ENCODE measurements at regions not wholly inside any gene's neighbourhood (a gene's known extent, or its start where the extent isn't known, plus 50 kb on each side); places are given as distances from the start of the nearest gene placed in this dataset.

- Histone ChIP-seq H3K36me3 (no peaks in the 10 kb centered on the region), H3K27ac (no peak overlapping the region), H3K9ac (no peak overlapping the region), H3K4me1 (peaks cover 8% of the 10 kb centered on the region; the same call in 1 of the 2 replicates), H3K9me3 (no peaks in the 10 kb centered on the region), H4K20me1 (no peaks in the 10 kb centered on the region), H3K27me3 (no peaks in the 10 kb centered on the region), H3K4me3 (no peak overlapping the region), H3K4me2 (no peak overlapping the region)
- no peak for TF ChIP-seq Cebpa-rat (IDR thresholded peaks at IDR 0.05)
These were observed 98.5 kb upstream of the GJB5 start for GRCh38 chr1:34656299-34656698.

- H3K4me1 ChIP-seq: peaks cover 8% of the 10 kb centered on the region; the same call in 1 of the 2 replicates
- no peak overlapping the region for H3K4me3 ChIP-seq
- no peak overlapping the region for H3K27ac ChIP-seq
- H3K4me2 ChIP-seq: no peak overlapping the region
- no peak overlapping the region for H3K9ac ChIP-seq
- no peaks in the 10 kb centered on the region for H4K20me1 ChIP-seq
- no peaks in the 10 kb centered on the region for H3K27me3 ChIP-seq
- no peaks in the 10 kb centered on the region for H3K9me3 ChIP-seq
- TF ChIP-seq Cebpa-rat (IDR thresholded peaks at IDR 0.05): no peak
- no peaks in the 10 kb centered on the region for H3K36me3 ChIP-seq
These were observed 98.1 kb upstream of the GJB5 start for GRCh38 chr1:34656731-34657130.

DNA sequence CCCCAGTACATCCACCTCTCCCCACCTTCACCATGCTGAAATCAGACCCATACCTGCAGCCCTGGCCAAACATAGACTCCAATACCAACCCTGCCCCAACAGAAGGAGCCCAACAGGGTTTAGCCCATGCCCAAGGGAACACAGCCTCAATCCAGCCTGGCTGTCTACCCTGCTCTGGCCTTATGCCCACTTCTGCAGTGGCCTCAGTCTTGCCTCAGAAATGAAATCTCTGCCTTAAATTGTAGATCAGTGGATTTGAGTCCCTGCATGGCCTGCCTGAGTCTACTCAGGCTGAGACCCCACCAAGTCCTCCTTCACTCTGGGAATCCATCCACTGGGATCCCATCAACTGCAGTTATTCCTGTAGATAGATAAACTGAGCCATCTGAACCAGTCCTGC lies 97.6 kb upstream of the GJB5 start:
- Histone ChIP-seq H3K4me1 (peaks cover 8% of the 10 kb centered on the region; the same call in 1 of the 2 replicates), H3K4me3 (no peak overlapping the region), H3K27ac (no peak overlapping the region), H3K9ac (no peak overlapping the region), H3K4me2 (no peak overlapping the region), H3K9me3 (no peaks in the 10 kb centered on the region), H3K27me3 (no peaks in the 10 kb centered on the region), H3K36me3 (no peaks in the 10 kb centered on the region), H4K20me1 (no peaks in the 10 kb centered on the region)
- no peak for TF ChIP-seq Cebpa-rat (IDR thresholded peaks at IDR 0.05)

DNA sequence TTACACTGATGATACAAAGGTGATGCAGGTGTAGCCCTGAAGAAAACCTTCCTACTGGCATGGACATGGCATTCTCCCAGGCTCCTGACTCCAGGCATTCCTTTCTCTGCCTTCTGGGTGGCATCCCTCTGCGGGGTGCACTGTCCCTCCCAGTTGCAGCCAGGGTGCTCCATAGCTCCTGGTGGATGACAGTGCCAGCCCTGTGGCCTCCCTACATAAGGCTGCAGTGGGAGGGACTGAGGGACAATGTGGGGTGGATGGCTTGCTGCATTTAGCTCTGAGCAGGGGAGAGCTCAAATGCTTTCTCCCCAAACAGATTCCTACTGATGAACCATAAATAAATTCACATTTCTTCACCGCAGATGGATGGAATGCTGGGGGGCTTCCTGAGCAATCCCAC lies 97.0 kb upstream of the GJB5 start:
- Histone ChIP-seq H3K9ac (no peak overlapping the region), H3K4me2 (no peak overlapping the region), H3K27me3 (no peaks in the 10 kb centered on the region), H3K27ac (no peak overlapping the region), H4K20me1 (no peaks in the 10 kb centered on the region), H3K4me3 (no peak overlapping the region), H3K36me3 (no peaks in the 10 kb centered on the region), H3K9me3 (no peaks in the 10 kb centered on the region), H3K4me1 (peaks cover 8% of the 10 kb centered on the region; the same call in 1 of the 2 replicates)
- no peak for TF ChIP-seq Cebpa-rat (IDR thresholded peaks at IDR 0.05)

- Histone ChIP-seq H4K20me1 (no peaks in the 10 kb centered on the region), H3K9me3 (no peaks in the 10 kb centered on the region), H3K27ac (no peak overlapping the region), H3K36me3 (no peaks in the 10 kb centered on the region), H3K27me3 (no peaks in the 10 kb centered on the region), H3K9ac (no peak overlapping the region), H3K4me3 (no peak overlapping the region), H3K4me2 (no peak overlapping the region), H3K4me1 (no peaks in the 10 kb centered on the region)
- TF ChIP-seq Cebpa-rat (IDR thresholded peaks at IDR 0.05): no peak
These were observed 91.8 kb upstream of the GJB5 start for GRCh38 chr1:34663031-34663430.

DNA sequence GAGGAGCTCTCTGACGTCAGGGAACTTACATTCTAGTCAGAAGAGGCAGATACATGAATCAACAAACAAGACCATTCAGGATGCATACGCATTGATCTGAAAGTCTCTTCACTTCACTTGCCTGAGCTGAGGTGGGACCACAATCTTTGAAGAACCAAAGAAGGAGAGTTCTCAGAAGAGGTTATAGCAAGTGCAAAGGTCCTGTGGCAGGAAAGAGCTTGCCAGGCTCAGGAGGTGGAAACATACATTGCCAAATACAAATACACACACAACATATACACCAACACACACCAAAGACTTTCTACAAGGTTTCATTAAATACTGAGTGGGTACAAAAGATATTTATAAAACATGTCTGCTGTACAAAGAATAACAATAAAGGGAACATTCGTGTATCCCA lies 86.8 kb upstream of the GJB5 start:
- no peaks in the 10 kb centered on the region for H3K36me3 ChIP-seq
- H3K27ac ChIP-seq: no peak overlapping the region
- H4K20me1 ChIP-seq: no peaks in the 10 kb centered on the region
- TF ChIP-seq Cebpa-rat (IDR thresholded peaks at IDR 0.05): no peak
- H3K4me2 ChIP-seq: no peak overlapping the region
- H3K27me3 ChIP-seq: no peaks in the 10 kb centered on the region
- H3K9me3 ChIP-seq: peaks cover 29% of the 10 kb centered on the region
- H3K4me1 ChIP-seq: no peaks in the 10 kb centered on the region
- H3K9ac ChIP-seq: no peak overlapping the region
- H3K4me3 ChIP-seq: no peak overlapping the region

- no peaks in the 10 kb centered on the region for H3K27me3 ChIP-seq
- H3K27ac ChIP-seq: no peak overlapping the region
- H3K4me2 ChIP-seq: no peak overlapping the region
- H3K9ac ChIP-seq: no peak overlapping the region
- no peaks in the 10 kb centered on the region for H3K4me1 ChIP-seq
- peaks cover 34% of the 10 kb centered on the region for H3K9me3 ChIP-seq
- H3K36me3 ChIP-seq: no peaks in the 10 kb centered on the region
- H3K4me3 ChIP-seq: no peak overlapping the region
- no peak for TF ChIP-seq Cebpa-rat (IDR thresholded peaks at IDR 0.05)
- no peaks in the 10 kb centered on the region for H4K20me1 ChIP-seq
These were observed 83.9 kb upstream of the GJB5 start for GRCh38 chr1:34670982-34671381.

GRCh38 chr1:34671887-34672286 lies 83.0 kb upstream of the GJB5 start:
- Histone ChIP-seq H4K20me1 (no peaks in the 10 kb centered on the region), H3K27ac (no peak overlapping the region), H3K4me1 (no peaks in the 10 kb centered on the region), H3K4me3 (no peak overlapping the region), H3K9me3 (peaks cover 34% of the 10 kb centered on the region), H3K9ac (no peak overlapping the region), H3K36me3 (no peaks in the 10 kb centered on the region), H3K4me2 (no peak overlapping the region), H3K27me3 (no peaks in the 10 kb centered on the region)
- no peak for TF ChIP-seq Cebpa-rat (IDR thresholded peaks at IDR 0.05)

- no peak for TF ChIP-seq Cebpa-rat (IDR thresholded peaks at IDR 0.05)
- Histone ChIP-seq H3K4me3 (no peak overlapping the region), H3K4me2 (no peak overlapping the region), H3K27me3 (no peaks in the 10 kb centered on the region), H3K36me3 (no peaks in the 10 kb centered on the region), H3K9ac (no peak overlapping the region), H3K4me1 (peaks cover 14% of the 10 kb centered on the region), H3K9me3 (peaks cover 31% of the 10 kb centered on the region), H4K20me1 (no peaks in the 10 kb centered on the region), H3K27ac (no peak overlapping the region)
These were observed 73.1 kb upstream of the GJB5 start for GRCh38 chr1:34681480-34682451.

- Histone ChIP-seq H3K4me3 (no peak overlapping the region), H3K4me2 (no peak overlapping the region), H4K20me1 (no peaks in the 10 kb centered on the region), H3K4me1 (peaks cover 14% of the 10 kb centered on the region), H3K9ac (no peak overlapping the region), H3K27ac (no peak overlapping the region), H3K27me3 (no peaks in the 10 kb centered on the region), H3K36me3 (no peaks in the 10 kb centered on the region), H3K9me3 (peaks cover 40% of the 10 kb centered on the region)
- no peak for TF ChIP-seq Cebpa-rat (IDR thresholded peaks at IDR 0.05)
These were observed 72.2 kb upstream of the GJB5 start for GRCh38 chr1:34682452-34683223.
